ENCODE measurements at regions not wholly inside any gene's neighbourhood (a gene's known extent, or its start where the extent isn't known, plus 50 kb on each side); places are given as distances from the start of the nearest gene placed in this dataset.
"Not testable (repeated sequence)": the region's sequence is repeated elsewhere in the genome, so short reads cannot be mapped to it uniquely, and the experiment has no call there.

DNA sequence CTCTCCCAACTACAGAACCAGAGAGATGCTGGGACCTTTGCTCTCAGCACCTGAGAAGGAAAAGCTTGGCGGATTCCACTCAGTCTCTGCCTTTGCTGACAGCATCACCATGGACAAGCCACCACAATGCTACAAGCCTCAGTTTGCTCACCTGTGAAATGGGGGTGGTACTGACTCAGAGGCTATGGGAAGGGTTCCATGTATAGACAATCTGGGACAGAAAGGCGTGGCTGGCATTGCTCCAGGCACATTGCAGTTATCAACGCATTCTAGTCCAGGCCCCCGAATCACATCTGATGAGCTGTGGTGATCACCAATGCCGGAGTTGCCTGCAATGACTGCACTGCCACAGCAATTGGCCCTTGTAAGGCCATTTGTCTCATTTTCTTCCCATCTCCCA, 72.6 kb downstream of the ISX start:
- ATAC-seq: no peak

DNA sequence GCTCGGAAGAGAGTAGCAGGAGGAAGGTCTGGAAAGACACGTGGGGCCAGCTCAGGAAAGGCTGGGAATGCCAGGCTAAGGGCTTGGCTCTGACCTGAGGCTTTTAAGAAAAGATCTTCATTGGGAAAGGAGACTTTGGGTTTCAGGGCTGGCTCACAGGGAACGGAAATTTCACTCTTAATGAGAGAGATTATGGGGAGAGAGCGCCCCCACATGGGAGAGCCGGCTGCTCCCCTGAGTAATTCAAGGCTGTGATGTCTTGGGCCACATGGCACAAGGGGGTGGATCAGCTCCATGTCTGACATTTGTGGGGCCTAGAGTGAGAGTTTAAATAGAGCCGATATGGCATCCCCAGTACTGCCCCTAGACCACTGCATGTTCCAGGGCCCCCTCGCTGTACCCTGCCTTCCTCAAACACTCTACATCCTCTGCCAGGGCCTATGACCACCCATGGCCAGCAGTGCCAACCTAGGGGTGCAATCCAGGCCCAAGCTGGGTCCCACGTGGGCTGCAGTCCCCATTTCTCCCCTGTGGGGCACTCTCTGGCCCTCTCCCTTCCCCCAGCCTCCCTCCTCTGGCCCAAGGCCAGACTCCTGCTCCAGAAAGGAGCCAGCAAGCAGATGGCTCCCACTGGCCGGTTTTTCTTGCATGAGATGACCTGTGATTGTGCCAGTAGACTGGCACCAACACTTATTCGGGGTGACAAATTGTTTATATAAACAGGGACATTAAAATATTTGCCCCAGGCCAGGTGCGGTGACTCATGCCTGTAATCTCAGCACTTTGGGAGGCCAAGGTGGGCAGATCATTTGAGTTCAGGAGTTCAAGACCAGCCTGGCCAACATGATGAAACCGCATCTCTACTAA, 75.2 kb downstream of the ISX start:
- no peak for ATAC-seq

DNA sequence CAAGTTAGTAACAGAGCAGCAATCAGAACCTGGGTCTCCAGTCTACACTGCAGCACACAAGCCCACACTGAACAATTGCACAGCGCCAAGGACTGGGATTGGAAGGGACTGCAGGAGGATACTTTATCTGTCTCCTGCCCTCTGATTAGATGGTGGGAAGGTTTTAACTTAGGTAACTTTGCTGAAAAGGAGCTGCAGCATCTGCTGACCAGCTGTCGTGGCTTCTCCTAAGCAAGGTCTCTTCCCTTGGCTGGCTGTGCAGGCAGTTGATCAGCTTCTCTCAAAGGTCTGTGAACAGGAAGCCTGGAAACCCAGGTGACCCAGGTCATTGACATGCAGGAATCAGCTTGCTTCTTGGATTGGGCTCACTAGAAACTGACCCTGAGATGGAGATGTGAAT, 82.4 kb downstream of the ISX start:
- no peak for ATAC-seq

DNA sequence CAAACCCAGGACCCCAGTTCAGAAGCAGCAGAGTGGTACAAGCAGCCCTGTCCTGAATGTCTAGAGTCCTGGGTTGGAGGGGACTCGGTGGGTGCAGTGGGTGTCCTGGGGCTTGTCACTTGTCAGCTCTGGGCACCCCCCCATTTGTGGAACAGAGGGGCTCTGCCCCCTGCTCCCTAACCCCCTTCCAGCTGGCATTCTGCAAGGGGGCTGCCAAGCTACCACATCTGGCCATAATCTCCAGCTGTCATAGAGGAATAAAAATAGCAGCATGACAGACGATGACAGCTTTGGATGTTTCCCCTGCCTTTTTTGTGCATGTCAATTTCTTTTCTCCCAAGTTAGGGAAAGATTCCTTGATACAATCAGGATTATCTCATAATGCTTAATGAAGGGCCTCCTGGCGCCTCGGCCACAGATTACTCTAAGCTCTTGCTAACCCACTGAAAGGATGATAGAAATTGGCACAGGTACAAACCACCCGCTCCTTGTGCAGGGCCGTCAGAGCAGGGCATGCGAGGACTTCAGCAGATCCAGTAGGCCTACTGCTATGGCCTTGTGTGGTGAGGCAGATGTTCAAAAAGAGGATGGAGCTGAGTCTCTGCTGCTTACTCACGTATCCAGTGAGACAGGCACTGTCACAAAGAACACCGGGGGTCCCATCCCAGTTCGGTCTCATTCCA, 83.0 kb downstream of the ISX start:
- no peak for ATAC-seq

DNA sequence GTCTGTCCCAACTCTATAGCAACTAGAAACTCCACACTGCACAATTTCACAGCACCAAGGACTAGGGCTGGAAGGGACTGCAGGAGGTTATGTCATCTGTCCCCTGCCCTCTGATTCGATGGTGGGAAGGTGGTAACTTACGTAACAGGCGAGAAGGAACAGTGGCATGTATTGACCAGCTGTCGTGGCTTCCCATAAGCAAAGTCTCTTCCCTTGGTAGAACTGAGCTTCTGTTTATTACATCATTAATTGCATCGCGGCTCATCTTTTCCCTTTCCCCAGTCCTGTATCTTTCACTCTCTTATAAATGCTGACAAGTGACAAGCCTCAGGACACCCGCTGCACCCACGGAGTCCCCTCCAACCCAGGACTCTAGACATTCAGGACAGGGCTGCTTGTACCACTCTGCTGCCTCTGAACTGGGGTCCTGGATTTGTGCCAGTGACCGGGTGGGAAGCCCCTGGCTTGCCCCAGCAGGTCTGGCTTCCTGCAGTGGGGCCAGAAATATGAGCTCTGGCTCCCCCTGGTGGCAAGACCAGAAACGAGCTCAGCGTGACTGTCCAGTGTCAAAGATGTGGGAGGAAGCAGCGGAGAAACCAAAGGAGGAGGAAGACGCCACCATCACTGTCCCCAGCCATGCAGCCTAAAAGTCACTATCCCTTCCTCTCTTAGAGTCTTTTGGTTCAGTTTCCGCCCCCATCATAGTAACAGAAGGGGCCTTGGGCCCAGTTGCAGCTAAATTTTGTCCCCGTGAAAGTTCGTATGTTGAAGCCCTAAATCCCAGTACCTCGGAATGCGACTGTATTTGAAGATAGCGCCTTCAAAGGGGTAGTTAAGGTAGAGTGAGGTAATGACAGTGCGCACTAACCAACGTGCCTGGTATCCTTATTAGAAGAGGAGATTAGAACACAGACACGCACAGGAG, 84.5 kb downstream of the ISX start:
- peak; percentile 60 for ATAC-seq

DNA sequence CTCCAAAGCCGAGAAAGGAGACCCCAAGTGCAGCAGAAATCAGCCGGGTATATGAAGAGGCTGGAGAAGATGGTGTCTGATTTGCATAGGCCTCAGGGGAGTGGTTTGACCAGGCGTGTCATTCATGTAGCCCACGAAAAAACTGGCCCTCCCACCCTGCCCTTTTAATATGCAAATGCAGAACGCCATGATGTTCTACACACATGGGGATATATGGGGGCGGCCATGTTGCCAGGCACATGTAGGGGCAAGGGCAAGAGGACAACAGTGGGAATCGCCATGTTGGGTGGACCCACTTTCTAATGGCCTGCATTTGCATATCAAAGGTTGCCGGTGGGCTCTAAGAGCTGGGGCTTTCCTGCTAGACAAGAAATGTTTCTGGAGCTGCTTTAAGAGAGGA, 86.4 kb downstream of the ISX start:
- no peak for ATAC-seq

DNA sequence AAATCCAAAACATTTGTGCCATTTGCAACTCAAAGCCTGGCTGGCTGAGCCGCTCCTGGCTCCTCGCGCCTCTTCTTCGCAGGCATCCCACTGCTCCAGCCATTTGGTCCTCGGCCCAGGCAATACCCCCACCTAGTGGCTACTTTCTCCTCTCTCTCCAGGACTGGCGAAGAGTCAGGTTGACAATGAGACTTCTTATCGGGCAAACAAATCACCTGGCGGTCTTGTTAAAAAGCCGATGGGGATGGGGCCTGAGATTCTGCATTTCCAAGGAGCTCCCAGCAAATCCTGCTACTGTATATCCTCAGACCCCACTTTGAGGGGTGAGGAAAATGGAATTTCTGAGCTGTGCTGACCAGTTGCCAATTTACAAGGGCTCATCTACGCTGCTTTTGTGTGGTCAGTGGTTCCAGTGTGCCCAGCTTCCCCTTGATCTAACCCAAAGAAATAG, 89.0 kb downstream of the ISX start:
- peak; percentile 66 for ATAC-seq

DNA sequence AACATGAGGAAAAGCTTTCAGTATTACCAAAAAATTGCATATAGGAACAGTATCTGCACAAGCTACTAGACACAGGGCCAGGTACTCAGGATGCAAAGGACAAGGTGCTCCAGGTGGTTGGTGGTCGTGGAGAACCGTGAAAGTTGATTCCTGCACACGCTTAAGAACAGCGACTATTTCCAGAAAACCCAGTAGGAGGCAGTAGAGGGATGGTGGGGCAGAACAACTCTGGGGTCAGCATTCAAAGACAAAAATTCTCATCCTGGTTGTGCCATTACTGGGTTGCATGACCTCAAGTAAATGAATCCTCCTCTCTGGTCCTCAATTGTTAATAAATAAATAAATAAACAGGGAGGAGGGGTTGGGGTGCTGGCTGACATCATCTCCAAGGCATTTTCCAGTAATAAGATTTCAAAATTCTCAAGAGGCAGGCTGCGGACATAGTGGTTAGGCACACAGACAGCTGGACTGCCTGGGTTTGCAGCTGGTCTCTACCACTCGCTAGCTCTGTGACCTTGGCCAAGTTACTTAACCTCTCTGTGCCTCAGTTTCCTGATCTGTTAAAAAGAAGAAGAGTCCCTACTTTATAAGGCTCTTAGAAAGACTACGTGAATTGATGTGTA, 89.6 kb downstream of the ISX start:
- no peak for ATAC-seq

DNA sequence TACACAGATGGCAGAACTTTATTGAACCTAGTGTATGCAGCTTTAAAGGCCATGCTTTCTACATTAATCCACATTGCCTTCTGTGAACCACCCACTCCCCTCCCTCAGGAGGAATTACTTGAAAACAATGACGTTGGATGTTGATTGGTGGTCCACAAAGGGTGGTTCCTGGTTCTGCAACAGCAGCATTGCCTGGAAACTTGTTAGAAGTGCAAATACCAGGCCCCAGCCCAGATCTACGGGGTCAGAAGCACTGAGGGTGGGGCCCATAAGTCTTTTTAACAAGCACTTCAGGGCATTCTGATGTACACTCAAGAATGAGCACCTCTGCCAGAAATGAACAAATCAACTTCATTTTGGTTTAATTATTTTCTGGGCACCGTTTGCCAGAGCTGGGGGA, 91.0 kb downstream of the ISX start:
- no peak for ATAC-seq

DNA sequence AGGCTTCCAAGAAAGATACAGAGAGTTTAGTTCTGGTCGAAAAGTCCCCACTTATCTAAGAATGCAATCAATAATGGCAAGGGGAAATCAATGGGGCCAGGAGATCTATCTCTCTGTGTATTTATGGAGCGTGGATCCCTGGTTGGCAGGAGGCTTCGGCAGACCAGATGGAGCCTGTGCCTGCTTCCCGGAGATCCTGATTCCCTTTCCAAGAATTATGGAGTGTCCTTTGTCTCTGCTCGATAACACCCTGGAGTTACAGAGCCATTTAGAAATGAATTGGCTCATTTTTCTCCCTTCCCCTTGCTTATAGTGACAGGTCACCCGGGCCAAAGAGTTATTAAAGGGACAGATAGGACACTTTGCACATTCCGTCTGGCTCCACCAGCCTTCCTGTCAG, 92.4 kb downstream of the ISX start:
- no peak for ATAC-seq

DNA sequence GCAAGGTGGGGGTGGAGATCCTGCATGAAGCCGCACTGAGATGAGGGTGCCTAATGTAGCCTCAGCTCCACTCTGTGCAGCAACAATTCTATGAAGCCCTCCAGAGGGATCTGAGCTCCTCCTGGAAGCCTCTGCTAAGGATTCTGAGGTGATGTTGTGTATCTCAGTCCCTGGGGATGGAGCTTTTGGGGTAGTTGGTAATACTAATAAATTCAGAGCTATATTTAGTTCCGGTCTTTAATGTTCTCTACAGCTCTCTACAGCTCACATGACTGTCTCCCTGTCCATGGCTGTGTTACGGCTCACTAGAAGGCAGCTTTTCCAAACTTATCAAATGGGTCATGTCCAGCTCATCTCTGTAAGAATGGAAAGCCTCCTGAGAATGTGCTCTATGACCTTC, 93.4 kb downstream of the ISX start:
- ATAC-seq: no peak

DNA sequence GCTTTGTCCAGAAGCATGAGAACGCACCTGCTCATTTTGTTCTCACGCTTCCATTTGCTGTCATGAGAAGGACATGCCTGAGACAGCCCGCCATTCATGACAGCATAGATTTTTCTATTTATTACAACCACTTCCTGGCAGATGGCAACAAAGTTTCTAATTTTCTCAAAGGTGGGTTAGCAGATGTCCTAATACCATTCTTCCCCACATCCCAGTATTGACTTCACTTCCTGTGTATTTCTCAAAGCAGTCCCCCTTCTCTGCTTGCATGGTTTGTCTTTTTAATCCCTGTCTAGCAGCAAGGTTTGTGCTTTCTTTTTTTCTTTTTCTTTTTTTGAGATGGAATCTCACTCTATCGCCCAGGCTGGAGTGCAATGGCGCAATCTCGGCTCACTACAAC, 94.3 kb downstream of the ISX start:
- no peak for ATAC-seq

DNA sequence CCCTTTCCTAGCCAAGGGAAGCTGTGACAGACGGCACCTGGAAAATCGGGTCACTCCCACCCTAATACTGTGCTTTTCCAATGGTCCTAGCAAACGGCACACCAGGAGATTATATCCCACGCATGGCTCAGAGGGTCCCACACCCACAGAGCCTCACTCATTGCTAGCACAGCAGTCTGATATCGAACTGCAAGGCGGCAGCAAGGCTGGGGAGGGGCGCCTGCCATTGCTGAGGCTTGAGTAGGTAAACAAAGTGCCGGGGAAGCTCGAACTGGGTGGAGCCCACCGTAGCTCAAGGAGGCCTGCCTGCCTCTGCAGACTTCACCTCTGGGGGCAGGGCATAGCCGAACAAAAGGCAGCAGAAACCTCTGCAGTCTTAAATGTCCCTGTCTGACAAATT, 91.4 kb upstream of the HMGXB4 start:
- ATAC-seq: not testable (repeated sequence)

DNA sequence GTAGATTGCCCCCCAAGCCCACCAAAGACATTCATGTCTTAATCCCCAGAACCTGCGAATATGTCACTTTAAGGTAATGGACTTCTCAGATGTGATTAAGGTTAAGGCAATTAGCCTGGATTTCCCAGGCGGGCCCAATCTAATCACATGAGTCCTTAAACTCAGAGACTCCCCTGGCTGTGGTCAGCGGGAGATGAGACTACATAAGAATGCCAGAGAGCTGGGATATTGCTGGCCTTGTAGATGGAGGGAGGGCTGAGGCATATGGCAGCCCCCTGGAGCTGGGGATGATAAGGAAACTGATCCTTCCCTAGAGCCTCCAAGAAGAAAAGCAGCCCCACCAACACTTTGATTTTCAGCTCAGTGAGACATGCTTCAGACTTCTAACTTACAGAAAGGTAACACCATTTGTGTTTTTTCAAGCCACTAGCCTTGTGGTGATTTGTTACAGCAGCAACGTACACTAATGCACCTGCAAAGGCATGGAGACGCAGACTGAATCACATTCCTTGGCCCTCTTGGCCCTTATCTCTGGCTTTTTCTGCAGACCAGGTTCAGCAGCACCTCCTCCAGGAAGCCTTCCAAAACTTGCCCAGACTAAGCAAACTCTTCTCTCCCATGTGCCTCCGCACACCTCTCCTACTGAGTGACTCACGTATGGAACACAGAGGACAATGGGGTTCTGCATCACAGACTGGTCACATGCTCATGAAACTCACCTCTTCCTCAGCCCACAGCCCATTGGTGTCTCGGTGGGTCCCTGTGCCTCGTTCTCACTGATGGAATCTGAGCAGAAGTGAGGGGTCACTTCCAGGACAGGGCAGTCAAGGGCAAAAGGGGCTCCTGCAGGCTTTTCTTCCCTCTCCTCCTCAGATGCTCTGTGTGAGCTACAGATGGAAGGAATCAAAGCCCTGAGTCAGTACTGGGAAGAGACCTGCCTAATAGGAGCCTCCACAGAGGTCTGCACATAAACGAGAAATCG, 86.3 kb upstream of the HMGXB4 start:
- ATAC-seq: no peak

DNA sequence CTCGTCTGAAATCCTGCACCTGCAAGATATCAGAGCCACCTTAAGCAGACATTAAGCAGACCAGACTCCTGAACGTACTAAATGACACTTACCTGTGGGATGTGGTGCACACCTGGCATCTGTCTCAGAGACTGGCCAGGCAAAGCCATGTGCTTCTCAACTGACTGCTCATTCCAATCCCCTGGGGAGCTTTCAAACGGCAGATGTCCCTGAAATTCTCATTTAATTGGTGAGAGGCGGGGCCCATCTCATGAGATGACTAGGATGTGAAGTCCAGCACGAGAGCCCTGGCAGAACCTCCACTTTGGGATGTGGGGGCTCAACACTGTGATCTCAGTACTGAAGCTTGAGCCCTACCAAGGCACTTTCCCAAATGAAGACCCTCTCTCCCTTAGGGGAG, 84.9 kb upstream of the HMGXB4 start:
- ATAC-seq: no peak

DNA sequence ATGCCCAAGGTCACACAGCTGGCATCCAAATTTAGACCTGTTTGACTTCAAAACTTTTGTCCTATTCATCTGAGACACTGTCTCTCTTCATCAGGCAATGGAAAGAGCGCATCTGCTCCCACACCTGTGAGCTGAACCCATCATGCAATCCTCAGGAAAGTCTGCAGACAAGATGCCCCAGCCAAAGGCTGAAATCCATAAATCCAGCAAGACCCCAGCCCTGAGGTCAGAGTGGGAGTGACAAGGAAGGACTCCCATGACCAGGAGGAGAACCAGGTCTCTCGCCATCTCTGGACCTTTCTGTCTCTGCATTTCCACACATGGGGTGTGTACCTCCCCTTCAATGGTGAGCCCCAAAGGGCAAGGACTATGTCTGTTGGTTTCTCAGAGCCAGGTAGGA, 83.6 kb upstream of the HMGXB4 start:
- no peak for ATAC-seq

DNA sequence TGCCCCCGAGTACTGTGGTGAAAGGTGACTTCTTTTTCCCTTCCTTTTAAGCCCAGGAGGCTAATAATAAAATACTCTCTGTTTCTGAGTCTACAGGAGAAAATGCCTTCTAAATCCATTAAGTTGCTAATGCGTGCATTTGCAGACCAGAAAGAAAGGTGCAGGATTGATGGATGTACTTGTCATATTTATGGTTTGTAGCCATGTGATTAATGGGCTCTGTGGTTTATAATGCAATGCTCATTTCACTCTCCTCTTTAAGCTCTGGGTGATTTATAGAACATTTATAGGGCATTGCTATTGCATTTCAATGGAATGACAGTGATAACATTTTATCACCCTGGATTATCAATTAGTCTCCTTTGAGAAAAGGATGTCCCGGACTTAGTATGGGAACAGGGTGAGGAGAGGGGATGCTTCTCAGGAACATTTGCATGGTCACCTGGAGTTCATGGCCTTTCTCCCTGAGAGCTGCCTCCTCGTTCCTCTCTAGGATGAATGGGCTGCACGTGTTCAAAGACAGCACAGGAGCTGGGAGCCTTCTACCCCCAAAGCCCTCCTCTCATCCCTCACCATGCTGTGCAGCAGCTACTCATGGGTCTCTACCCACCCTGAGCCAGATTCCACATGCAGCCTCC, 82.8 kb upstream of the HMGXB4 start:
- no peak for ATAC-seq

DNA sequence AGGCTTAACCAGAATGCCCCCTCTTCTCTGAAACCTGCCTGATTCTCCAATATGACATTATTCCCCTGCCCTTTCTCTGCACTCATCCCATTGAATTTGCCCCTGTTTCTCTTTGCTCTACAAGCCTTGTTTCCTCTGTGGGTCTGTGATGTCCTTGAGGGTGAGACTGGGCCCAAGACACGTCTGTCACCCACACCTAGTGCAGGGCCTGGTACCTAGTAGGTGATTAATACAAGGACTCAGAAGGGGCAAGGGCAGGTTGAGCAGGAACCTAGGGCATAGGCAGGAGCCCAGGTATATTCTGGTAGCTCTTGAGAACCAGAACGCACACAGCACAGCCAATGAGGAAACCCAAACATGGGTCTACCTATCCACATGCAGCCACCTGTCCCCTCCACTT, 81.9 kb upstream of the HMGXB4 start:
- no peak for ATAC-seq

DNA sequence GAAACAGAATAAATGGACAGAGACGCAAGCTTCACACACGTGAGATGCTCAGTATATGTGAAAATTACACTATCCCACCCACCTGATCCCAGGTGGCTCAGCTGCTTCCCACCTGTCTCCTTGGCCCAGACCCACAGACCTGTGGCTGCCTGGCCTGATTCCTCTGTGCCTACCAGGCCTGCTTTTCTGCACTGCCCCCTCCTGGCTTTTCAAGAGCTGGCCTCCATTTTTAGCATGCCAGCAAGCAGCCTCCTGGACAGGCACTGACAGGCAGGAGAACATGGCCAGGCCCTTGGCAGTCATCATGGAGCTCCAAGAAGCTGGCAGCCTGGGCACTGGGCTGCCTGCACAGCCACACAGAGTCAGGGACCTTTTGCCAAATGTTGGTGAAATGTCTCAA, 79.5 kb upstream of the HMGXB4 start:
- no peak for ATAC-seq

DNA sequence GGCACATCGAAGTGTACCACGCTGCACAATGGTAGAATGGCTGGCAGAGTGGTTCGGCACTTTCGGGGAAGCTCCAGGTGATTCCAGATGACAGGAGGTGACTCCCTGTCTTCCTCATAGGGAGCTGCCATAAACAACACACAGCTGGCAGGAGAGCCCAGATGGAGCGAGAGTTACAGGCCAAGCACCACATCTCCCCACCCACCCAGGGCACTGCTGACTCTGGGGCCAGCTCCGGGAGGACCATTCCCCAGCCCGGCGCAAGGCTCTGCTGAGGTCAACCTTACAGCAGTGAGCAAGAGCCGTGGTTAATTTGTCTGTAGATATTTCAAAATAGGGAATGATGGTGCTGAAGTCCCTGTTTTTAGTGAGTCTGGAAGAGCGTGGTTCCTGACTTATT, 78.8 kb upstream of the HMGXB4 start:
- no peak for ATAC-seq

DNA sequence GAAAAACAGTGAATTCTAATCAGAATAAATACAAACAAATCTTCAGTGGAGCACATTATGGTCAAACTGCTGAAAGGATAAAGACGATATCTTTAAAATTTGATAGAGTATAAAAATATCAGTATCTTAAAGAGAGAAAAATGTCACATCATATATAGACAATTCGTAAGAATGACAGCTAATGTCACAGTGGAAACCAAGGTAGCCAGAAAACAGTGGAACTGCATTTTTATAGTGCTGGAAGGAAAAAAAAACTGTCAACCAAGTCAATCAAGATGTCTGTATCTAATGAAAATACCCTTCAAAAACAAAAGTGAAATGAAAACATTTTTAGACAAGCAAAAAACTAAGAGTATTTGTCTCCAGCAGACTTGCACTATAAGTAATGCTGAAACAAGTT, 73.4 kb upstream of the HMGXB4 start:
- no peak for ATAC-seq

Measured in esophagus mucosa (tissue), 1 donor.